ENCODE measurements at regions not wholly inside any gene's neighbourhood (a gene's known extent, or its start where the extent isn't known, plus 50 kb on each side); places are given as distances from the start of the nearest gene placed in this dataset.

DNA sequence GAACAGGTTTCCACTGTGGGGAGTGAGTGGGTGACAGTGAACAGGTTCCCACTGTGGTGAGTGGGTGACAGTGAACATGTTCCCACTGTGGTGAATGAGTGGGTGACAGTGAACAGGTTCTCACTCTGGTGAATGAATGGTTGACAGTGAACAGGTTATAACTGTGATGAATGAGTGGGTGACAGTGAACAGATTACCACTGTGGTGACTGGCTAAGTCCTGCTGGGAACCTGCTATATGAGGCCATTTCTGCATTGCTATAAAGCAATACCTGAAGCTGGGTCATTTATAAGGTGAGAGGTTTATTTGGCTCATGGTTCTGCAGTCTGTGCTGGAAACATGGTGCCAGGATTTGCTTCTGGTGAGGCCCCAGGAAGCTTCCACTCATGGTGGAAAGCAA, 637.1 kb downstream of the UQCRFS1 start:
- no peak for TF ChIP-seq EGR1 (IDR thresholded peaks at IDR 0.05)
- no peak for TF ChIP-seq YY1 (IDR thresholded peaks at IDR 0.05; ENCODE audit: low read depth)
- no peak for TF ChIP-seq ZBTB7A (IDR thresholded peaks at IDR 0.05; ENCODE audit: low read depth)

DNA sequence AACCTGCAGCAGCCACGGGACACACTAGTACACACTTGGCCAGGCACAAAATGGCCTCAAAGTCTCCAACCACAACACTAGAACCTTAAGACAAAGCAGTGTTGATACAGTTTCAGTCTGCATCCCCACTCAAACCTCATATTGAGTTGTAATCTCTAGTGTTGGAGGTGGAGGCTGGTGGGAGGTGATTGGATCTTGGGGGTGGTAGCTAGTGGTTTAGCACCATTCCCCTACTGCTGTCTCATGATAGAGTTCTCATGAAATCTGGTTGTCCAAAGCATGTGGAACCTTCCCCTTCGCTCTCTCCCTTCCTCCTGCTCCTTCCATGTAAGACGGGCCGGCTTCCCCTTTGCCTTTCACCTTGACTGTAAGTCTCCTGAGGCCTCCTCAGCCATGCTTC, 638.7 kb downstream of the UQCRFS1 start:
- TF ChIP-seq, protein P1, sequence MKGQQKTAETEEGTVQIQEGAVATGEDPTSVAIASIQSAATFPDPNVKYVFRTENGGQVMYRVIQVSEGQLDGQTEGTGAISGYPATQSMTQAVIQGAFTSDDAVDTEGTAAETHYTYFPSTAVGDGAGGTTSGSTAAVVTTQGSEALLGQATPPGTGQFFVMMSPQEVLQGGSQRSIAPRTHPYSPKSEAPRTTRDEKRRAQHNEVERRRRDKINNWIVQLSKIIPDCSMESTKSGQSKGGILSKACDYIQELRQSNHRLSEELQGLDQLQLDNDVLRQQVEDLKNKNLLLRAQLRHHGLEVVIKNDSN (IDR thresholded peaks at IDR 0.05): no peak

DNA sequence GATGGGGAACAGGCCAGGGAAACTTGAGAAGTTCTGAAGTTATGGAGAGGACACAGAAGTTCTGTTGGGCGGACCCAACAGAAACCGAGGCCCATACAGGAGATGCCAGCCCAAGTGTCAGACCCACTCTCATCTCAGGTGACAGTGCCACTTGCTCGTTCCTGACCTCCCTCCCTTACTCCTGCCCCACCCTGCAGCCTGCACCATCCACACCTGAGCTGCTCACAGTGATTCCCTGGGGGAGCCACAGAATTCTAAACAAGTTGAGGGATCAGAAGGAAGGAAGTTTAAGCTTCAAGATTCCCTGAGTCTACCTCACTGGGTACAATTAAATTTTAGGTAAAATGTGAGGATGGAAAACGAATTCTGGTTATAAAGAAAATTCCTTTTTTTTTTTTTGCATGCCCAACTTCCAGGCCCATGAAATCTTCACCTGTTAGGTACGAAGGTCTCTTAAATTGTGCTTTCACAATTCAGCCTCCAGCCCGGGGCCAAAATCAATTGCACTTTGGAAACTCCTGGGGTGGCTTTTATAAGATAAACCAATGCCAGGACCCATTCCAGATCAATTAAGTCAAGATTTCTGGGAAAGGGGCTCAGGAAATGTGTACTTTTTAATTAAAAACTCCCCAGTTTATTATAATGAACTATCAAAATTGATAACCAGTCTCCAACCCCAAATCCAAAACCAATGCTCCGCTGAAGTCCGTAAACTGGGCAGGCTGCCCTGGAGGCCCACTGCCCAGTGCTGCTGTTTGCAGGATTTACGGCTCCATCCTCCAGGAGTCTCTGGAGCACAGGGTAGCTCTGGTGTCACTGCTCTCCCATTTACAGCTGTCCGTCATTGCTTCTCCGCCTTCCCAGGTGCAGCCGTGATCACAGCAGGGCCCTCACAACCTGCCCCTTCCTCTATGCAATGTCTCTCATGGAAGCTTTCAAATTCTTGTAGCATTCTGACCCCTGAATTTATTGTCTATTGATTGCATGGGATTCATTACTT, 643.5 kb downstream of the UQCRFS1 start:
- no peak for TF ChIP-seq TEAD4 (IDR thresholded peaks at IDR 0.05)
- TF ChIP-seq TAF1 (IDR thresholded peaks at IDR 0.05; ENCODE audit: low read depth): no peak
- no peak for TF ChIP-seq EP300 (IDR thresholded peaks at IDR 0.05; ENCODE audit: borderline replicate concordance)
- no peak for TF ChIP-seq CEBPB (IDR thresholded peaks at IDR 0.05)
- TF ChIP-seq, protein P1 (IDR thresholded peaks at IDR 0.05): no peak
- no peak for TF ChIP-seq FOXM1 (IDR thresholded peaks at IDR 0.05; ENCODE audit: borderline replicate concordance, low read depth)
- TF ChIP-seq, protein P2, sequence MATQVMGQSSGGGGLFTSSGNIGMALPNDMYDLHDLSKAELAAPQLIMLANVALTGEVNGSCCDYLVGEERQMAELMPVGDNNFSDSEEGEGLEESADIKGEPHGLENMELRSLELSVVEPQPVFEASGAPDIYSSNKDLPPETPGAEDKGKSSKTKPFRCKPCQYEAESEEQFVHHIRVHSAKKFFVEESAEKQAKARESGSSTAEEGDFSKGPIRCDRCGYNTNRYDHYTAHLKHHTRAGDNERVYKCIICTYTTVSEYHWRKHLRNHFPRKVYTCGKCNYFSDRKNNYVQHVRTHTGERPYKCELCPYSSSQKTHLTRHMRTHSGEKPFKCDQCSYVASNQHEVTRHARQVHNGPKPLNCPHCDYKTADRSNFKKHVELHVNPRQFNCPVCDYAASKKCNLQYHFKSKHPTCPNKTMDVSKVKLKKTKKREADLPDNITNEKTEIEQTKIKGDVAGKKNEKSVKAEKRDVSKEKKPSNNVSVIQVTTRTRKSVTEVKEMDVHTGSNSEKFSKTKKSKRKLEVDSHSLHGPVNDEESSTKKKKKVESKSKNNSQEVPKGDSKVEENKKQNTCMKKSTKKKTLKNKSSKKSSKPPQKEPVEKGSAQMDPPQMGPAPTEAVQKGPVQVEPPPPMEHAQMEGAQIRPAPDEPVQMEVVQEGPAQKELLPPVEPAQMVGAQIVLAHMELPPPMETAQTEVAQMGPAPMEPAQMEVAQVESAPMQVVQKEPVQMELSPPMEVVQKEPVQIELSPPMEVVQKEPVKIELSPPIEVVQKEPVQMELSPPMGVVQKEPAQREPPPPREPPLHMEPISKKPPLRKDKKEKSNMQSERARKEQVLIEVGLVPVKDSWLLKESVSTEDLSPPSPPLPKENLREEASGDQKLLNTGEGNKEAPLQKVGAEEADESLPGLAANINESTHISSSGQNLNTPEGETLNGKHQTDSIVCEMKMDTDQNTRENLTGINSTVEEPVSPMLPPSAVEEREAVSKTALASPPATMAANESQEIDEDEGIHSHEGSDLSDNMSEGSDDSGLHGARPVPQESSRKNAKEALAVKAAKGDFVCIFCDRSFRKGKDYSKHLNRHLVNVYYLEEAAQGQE (IDR thresholded peaks at IDR 0.05; ENCODE audit: low read depth): no peak
- TF ChIP-seq TCF12 (IDR thresholded peaks at IDR 0.05; ENCODE audit: low read depth): no peak
- TF ChIP-seq ZBTB7A (IDR thresholded peaks at IDR 0.05; ENCODE audit: low read depth): no peak
- no peak for TF ChIP-seq NFIC (IDR thresholded peaks at IDR 0.05)
- TF ChIP-seq, protein P3, sequence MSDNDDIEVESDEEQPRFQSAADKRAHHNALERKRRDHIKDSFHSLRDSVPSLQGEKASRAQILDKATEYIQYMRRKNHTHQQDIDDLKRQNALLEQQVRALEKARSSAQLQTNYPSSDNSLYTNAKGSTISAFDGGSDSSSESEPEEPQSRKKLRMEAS (IDR thresholded peaks at IDR 0.05): no peak
- TF ChIP-seq CREB1 (IDR thresholded peaks at IDR 0.05; ENCODE audit: low read depth): no peak
- no peak for TF ChIP-seq YY1 (IDR thresholded peaks at IDR 0.05; ENCODE audit: low read depth)

DNA sequence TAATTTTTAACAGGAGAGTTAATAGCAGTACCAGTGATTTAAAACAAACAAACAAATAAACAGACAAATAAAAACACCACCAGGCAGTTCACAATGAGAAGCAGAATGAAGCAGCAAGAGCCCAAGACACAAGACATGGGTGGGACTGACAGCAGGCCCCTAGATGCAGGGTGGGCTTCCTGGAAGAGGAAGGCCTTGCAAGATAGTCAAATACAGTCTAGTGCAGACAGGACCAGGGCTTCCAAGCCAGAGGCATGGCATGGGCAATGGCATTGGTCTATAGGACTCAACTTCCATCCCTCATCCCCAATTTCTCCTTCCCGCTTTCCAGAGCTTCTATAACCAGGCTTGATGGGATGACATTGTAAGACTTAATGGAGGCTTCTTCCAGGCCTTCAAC, 645.1 kb downstream of the UQCRFS1 start:
- no peak for TF ChIP-seq YY1 (IDR thresholded peaks at IDR 0.05; ENCODE audit: low read depth)
- TF ChIP-seq, protein P3 (IDR thresholded peaks at IDR 0.05): no peak
- no peak for TF ChIP-seq FOXM1 (IDR thresholded peaks at IDR 0.05; ENCODE audit: borderline replicate concordance, low read depth)
- TF ChIP-seq, protein P1 (IDR thresholded peaks at IDR 0.05): no peak
- TF ChIP-seq TEAD4 (IDR thresholded peaks at IDR 0.05): no peak
- TF ChIP-seq EP300 (IDR thresholded peaks at IDR 0.05; ENCODE audit: borderline replicate concordance): no peak

DNA sequence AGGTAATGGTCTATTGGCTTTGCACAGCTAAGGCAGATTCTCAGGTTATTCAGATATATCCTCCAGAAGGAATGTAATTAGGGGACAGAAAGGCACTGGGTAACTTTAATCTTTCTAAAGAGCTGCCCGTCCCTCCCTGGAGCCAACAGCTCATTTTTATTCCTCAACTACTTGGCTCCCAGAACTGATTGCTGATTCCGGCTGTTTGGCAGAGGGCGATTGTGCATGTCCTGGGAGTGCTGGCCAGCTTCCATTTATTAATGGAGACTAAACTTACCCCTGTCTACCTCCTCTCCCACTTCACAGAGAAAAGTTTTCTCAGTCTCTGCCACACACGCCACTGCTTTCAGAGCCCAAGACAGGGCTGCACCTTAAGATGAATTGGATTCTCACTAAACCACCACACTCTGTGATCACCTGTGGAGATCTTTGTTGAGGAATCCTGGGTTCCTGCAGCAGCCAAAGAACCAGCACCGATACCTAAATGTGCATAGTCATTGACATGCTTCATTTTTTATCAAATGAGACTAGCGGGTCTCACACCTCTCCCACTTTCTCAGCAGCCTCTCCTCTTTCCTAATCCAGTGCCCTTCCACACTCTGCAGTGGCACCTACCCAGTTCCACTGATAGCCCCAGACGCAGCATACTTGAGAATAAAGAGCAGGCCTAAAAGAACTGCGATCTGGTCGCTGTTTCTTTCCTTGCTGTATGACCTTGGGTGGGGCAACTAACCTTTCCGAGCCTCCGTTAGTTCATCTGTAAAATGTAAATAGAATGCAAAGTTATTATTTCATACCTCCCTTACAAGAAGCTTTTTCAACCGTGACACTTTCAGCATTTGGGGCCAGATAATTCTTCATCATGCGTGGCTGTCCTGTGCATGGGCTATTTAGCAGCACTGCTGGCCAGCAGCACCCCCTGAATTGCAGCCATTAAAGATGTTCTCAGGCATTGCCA, 648.7 kb downstream of the UQCRFS1 start:
- TF ChIP-seq, protein P2 (IDR thresholded peaks at IDR 0.05; ENCODE audit: low read depth): no peak
- TF ChIP-seq TEAD4 (IDR thresholded peaks at IDR 0.05) (no peak), EGR1 (IDR thresholded peaks at IDR 0.05) (no peak), TAF1 (IDR thresholded peaks at IDR 0.05; ENCODE audit: low read depth) (no peak), TCF12 (IDR thresholded peaks at IDR 0.05; ENCODE audit: low read depth) (no peak)

Measured in Ishikawa (cell line).